ENCODE measurements at regions not wholly inside any gene's neighbourhood (a gene's known extent, or its start where the extent isn't known, plus 50 kb on each side); places are given as distances from the start of the nearest gene placed in this dataset.

GRCh38 chr3:99365396-99365795, 273.0 kb upstream of the COL8A1 start:
- DNase-seq = no peak

- no peak for DNase-seq
Measured at GRCh38 chr3:99357131-99357530, 281.3 kb upstream of the COL8A1 start.

- no peak for DNase-seq
Measured at GRCh38 chr3:99356696-99357095, 281.7 kb upstream of the COL8A1 start.

GRCh38 chr3:99355465-99355864, 282.9 kb upstream of the COL8A1 start:
- no peak for DNase-seq

- DNase-seq = no peak
Measured at GRCh38 chr3:99352811-99353210, 285.6 kb upstream of the COL8A1 start.

GRCh38 chr3:99351122-99351521, 287.3 kb upstream of the COL8A1 start:
- no peak for DNase-seq

- DNase-seq = no peak
Measured at GRCh38 chr3:99348451-99348850, 289.9 kb upstream of the COL8A1 start.

- no peak for DNase-seq
Measured at GRCh38 chr3:99344216-99344615, 294.2 kb upstream of the COL8A1 start.

GRCh38 chr3:99342383-99342782, 296.0 kb upstream of the COL8A1 start:
- no peak for DNase-seq

GRCh38 chr3:99339222-99339621, 299.2 kb upstream of the COL8A1 start:
- DNase-seq = no peak

GRCh38 chr3:99332718-99333117, 305.7 kb upstream of the COL8A1 start:
- DNase-seq = no peak

- DNase-seq = no peak
Measured at GRCh38 chr3:99332276-99332675, 306.1 kb upstream of the COL8A1 start.

GRCh38 chr3:99330924-99331532, 307.4 kb upstream of the COL8A1 start:
- no peak for DNase-seq

- DNase-seq = no peak
Measured at GRCh38 chr3:99330281-99330680, 308.1 kb upstream of the COL8A1 start.

- DNase-seq = no peak
Measured at GRCh38 chr3:99325402-99325801, 313.0 kb upstream of the COL8A1 start.

GRCh38 chr3:99324636-99325203, 313.7 kb upstream of the COL8A1 start:
- DNase-seq = no peak

- no peak for DNase-seq
Measured at GRCh38 chr3:99323940-99324339, 314.5 kb upstream of the COL8A1 start.

- no peak for DNase-seq
Measured at GRCh38 chr3:99322551-99322950, 315.8 kb upstream of the COL8A1 start.

- no peak for DNase-seq
Measured at GRCh38 chr3:99321261-99321660, 317.1 kb upstream of the COL8A1 start.

- no peak for DNase-seq
Measured at GRCh38 chr3:99319961-99320360, 318.4 kb upstream of the COL8A1 start.

- no peak for DNase-seq
Measured at GRCh38 chr3:99319450-99319849, 318.9 kb upstream of the COL8A1 start.

GRCh38 chr3:99317201-99317600, 321.2 kb upstream of the COL8A1 start:
- DNase-seq = no peak

- DNase-seq = no peak
Measured at GRCh38 chr3:99315896-99316295, 322.5 kb upstream of the COL8A1 start.

GRCh38 chr3:99313485-99313884, 324.9 kb upstream of the COL8A1 start:
- DNase-seq = no peak

GRCh38 chr3:99298661-99299060, 339.7 kb upstream of the COL8A1 start:
- DNase-seq = no peak

All from NCI-H1092 (cell line).